Fibroblast of the aortic adventitia (primary cell): ENCODE measurements at regions not wholly inside any gene's neighbourhood (a gene's known extent, or its start where the extent isn't known, plus 50 kb on each side); places are given as distances from the start of the nearest gene placed in this dataset.

Experiments used
- DNase-seq: peaks from one replicate; pipeline ENCODE4 v3.0.0-alpha.2; 2010; ENCODE audit warnings: low read depth
- H3K4me3 ChIP-seq: 2 replicates; pipeline ENCODE4 v1.5.1; 2011; ENCODE audit warnings: low read depth, mild to moderate bottlenecking, control low read depth, low read length, moderate library complexity
- CTCF ChIP-seq: IDR thresholded peaks from 2 replicates; pipeline ENCODE4 v1.5.1; 2011; ENCODE audit warnings: mild to moderate bottlenecking, low read length, control low read depth, inconsistent platforms; ENCODE audit not compliant: insufficient read depth

GRCh38 chr4:25560605-25561004 lies 95.0 kb upstream of the SLC34A2 start:
- no peak overlapping the region for H3K4me3 ChIP-seq
- no peak for TF ChIP-seq CTCF
- DNase-seq, result no peak

GRCh38 chr4:25563071-25563564 lies 92.5 kb upstream of the SLC34A2 start:
- no peak for DNase-seq
- H3K4me3 ChIP-seq, result no peak overlapping the region

GRCh38 chr4:25564836-25565235 lies 90.8 kb upstream of the SLC34A2 start:
- TF ChIP-seq CTCF, result no peak
- H3K4me3 ChIP-seq, result no peak overlapping the region
- no peak for DNase-seq

More at GRCh38 chr4:25563071-25563564, 92.5 kb upstream of the SLC34A2 start:
- no peak for TF ChIP-seq CTCF

- no peak overlapping the region for H3K4me3 ChIP-seq
- no peak for DNase-seq
- TF ChIP-seq CTCF, result no peak
These were observed 88.4 kb upstream of the SLC34A2 start for GRCh38 chr4:25567253-25567652.

GRCh38 chr4:25569716-25570115 lies 85.9 kb upstream of the SLC34A2 start:
- DNase-seq, result no peak
- H3K4me3 ChIP-seq, result no peak overlapping the region
- no peak for TF ChIP-seq CTCF

GRCh38 chr4:25575611-25576010 lies 80.0 kb upstream of the SLC34A2 start:
- no peak overlapping the region for H3K4me3 ChIP-seq
- no peak for TF ChIP-seq CTCF
- no peak for DNase-seq

- DNase-seq, result peak; percentile 4
- no peak overlapping the region for H3K4me3 ChIP-seq
- no peak for TF ChIP-seq CTCF
These were observed 77.2 kb upstream of the SLC34A2 start for GRCh38 chr4:25578432-25578831.
